PFSK-1 (cell line): ENCODE measurements at regions not wholly inside any gene's neighbourhood (a gene's known extent, or its start where the extent isn't known, plus 50 kb on each side); places are given as distances from the start of the nearest gene placed in this dataset.

Experiments used
- POLR2AphosphoS5 ChIP-seq: IDR thresholded peaks from 2 replicates; pipeline ENCODE4 v1.6.1; 2012; ENCODE audit warnings: low read depth, mild to moderate bottlenecking, control low read depth, low read length, moderate library complexity
- REST ChIP-seq, 2 experiments: IDR thresholded peaks; 2 replicates each; pipeline versions ENCODE4 v1.6.1 to v1.8.0; 2011 to 2012; ENCODE audit warnings: low read depth in 2 of 2, low read length in 2 of 2, control low read depth in 1 of 2, inconsistent platforms in 1 of 2, mild to moderate bottlenecking in 1 of 2, moderate library complexity in 1 of 2; ENCODE audit not compliant: insufficient read depth in 1 of 2
- SIN3A ChIP-seq: IDR thresholded peaks from 2 replicates; pipeline ENCODE4 v1.6.1; 2012; ENCODE audit warnings: mild to moderate bottlenecking, low read length, moderate library complexity, borderline replicate concordance; ENCODE audit not compliant: insufficient read depth
- TAF1 ChIP-seq: IDR thresholded peaks from 2 replicates; pipeline ENCODE4 v1.6.1; 2012; ENCODE audit warnings: low read length, control low read depth, borderline replicate concordance; ENCODE audit not compliant: insufficient read depth

GRCh38 chr10:109103278-109103677, 820.0 kb downstream of the XPNPEP1 start:
- TF ChIP-seq POLR2AphosphoS5 (no peak), REST (IDR thresholded peaks at IDR 0.05; ENCODE audit: insufficient read depth in 1 of 2, low read depth in 2 of 2, low read length in 2 of 2) (no peak), SIN3A (no peak), TAF1 (no peak)
